ENCODE measurements at regions not wholly inside any gene's neighbourhood (a gene's known extent, or its start where the extent isn't known, plus 50 kb on each side); places are given as distances from the start of the nearest gene placed in this dataset.

DNA sequence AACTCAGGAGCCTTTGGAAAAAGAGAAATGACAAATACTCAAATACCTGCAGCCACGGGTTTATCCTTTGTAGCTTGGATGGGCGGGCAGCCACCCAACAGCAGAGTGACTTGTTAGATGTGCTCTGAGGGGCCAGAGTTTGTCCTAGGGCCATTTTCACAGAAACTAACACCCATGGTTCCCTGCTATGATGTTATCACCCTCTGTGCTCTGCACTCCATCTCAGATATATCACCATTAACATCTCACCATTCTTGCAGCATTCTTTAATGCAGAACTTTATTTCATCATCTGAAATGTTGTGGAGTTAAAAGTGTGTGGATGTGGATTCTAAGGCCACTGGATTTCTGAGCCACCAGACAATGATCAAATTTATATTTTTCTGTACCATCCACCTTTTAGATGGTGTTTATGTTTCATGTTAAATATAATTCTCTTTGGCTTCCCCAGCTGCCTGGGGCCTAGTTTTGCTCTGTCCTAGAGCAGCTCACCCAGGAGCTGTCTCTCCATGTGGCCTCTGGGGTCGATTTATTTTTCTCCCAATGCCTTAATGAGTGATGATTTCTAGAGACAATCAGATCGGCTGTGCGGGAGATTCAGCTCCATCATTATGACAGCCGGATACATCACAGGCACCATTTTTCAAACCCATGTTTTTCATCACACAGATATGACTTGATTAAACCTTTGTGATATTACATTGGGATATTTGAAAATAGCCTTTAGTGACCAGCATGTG is 380.8 kb downstream of the BCOR start:
- Histone ChIP-seq H3K27me3 (ENCODE audit: insufficient read depth, low read length) (no peaks in the 10 kb centered on the region), H3K9me3 (ENCODE audit: control insufficient read depth in 1 of 2, insufficient read depth in 1 of 2, low read depth in 1 of 2, low read length in 2 of 2) (no peaks in the 10 kb centered on the region), H3K4me2 (ENCODE audit: low read length) (no peak overlapping the region), H3K9ac (ENCODE audit: low read length) (no peak overlapping the region), H2AFZ (ENCODE audit: low read depth, low read length, poor library complexity, severe bottlenecking) (no peak overlapping the region), H3K9me2 (ENCODE audit: insufficient read depth) (no peaks in the 10 kb centered on the region), H3K4me3 (replicated peaks in 1 of 2; ENCODE audit: low read depth in 1 of 2, low read length in 2 of 2) (no peak overlapping the region), H3K79me2 (ENCODE audit: insufficient read depth, low read length) (no peaks in the 10 kb centered on the region), H3K27ac (ENCODE audit: low read depth, low read length) (no peak overlapping the region), H4K20me1 (ENCODE audit: insufficient read depth) (no peaks in the 10 kb centered on the region), H3K36me3 (ENCODE audit: control insufficient read depth in 1 of 2, insufficient read depth in 2 of 2, low read length in 2 of 2) (no peaks in the 10 kb centered on the region), H3K4me1 (ENCODE audit: control insufficient read depth in 1 of 2, insufficient read depth in 2 of 2, low read length in 2 of 2) (no peaks in the 10 kb centered on the region)
- POLR2A ChIA-PET = no interaction called here
- CTCF ChIA-PET = no interaction called here
- intact Hi-C loops (cut with micrococcal nuclease) = no loop called here
- DNase-seq (ENCODE audit: low read depth, low spot score) (no peak), ATAC-seq (no peak)
- no TSS peak for BruUV-seq (replicated peaks)
- RAD21 ChIA-PET (ENCODE audit: low non-redundant PET in 1 of 2, low total read pairs in 2 of 2, uncharacterized antibody in 2 of 2, unreplicated experiment in 2 of 2) = no interaction called here
- TF ChIP-seq EZH2 (IDR thresholded peaks at IDR 0.05) = no peak

DNA sequence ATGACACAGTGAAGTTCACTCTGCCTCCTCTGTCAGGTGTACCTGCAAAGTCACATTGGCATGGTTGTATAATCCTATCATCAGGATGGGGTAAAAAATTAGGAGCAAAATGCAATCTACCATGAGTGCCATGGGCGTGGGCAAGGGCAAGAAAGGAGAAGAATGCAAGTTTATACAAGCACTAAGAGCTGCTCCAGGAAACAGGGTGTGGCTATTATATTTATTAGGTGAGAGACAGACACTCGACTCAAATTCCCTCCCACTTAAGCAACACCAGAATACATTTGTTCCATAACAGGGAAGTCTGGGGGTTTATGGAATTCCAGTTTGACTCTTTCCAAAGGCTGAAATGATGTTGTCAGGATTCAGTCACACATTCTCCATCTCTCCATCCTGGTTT is 378.8 kb downstream of the BCOR start:
- Histone ChIP-seq H3K9me3 (ENCODE audit: control insufficient read depth in 1 of 2, insufficient read depth in 1 of 2, low read depth in 1 of 2, low read length in 2 of 2) (no peaks in the 10 kb centered on the region), H3K9ac (ENCODE audit: low read length) (no peak overlapping the region), H3K79me2 (ENCODE audit: insufficient read depth, low read length) (no peaks in the 10 kb centered on the region), H3K9me2 (ENCODE audit: insufficient read depth) (no peaks in the 10 kb centered on the region), H2AFZ (ENCODE audit: low read depth, low read length, poor library complexity, severe bottlenecking) (no peak overlapping the region), H3K36me3 (ENCODE audit: control insufficient read depth in 1 of 2, insufficient read depth in 2 of 2, low read length in 2 of 2) (no peaks in the 10 kb centered on the region), H3K4me1 (ENCODE audit: control insufficient read depth in 1 of 2, insufficient read depth in 2 of 2, low read length in 2 of 2) (no peaks in the 10 kb centered on the region), H3K4me3 (replicated peaks in 1 of 2; ENCODE audit: low read depth in 1 of 2, low read length in 2 of 2) (no peak overlapping the region), H3K4me2 (ENCODE audit: low read length) (no peak overlapping the region), H3K27ac (ENCODE audit: low read depth, low read length) (no peak overlapping the region), H3K27me3 (ENCODE audit: insufficient read depth, low read length) (no peaks in the 10 kb centered on the region), H4K20me1 (ENCODE audit: insufficient read depth) (no peaks in the 10 kb centered on the region)
- TF ChIP-seq EZH2 (IDR thresholded peaks at IDR 0.05) (no peak), POLR2AphosphoS5 (IDR thresholded peaks at IDR 0.05; ENCODE audit: low read depth, low read length) (no peak), MAX (IDR thresholded peaks at IDR 0.05) (no peak), CBX3 (IDR thresholded peaks at IDR 0.05; ENCODE audit: low read depth) (no peak), ATF3 (IDR thresholded peaks at IDR 0.05) (no peak), CTCF (IDR thresholded peaks at IDR 0.05 in 2 of 3, conservative IDR thresholded peaks at IDR 0.05 in 1 of 3; ENCODE audit: borderline replicate concordance in 1 of 3, insufficient read depth in 1 of 3, low read depth in 2 of 3, low read length in 2 of 3) (no peak), TCF7L2 (IDR thresholded peaks at IDR 0.05; ENCODE audit: borderline replicate concordance, extremely low read depth, insufficient read depth, insufficient read length) (no peak), ELF1 (IDR thresholded peaks at IDR 0.05; ENCODE audit: borderline replicate concordance, low read depth) (no peak), SP1 (IDR thresholded peaks at IDR 0.05; ENCODE audit: low read depth) (no peak), JUND (IDR thresholded peaks at IDR 0.05) (no peak), RAD21 (IDR thresholded peaks at IDR 0.05; ENCODE audit: low read depth) (no peak), SIN3A (IDR thresholded peaks at IDR 0.05; ENCODE audit: low read depth) (no peak), EZH2phosphoT487 (IDR thresholded peaks at IDR 0.05; ENCODE audit: borderline replicate concordance) (no peak)
- intact Hi-C loops (cut with micrococcal nuclease) = no loop called here
- ATAC-seq (no peak), DNase-seq (ENCODE audit: low read depth, low spot score) (no peak)
- ChIA-PET POLR2A (no interaction called here), CTCF (no interaction called here), RAD21 (ENCODE audit: low non-redundant PET in 1 of 2, low total read pairs in 2 of 2, uncharacterized antibody in 2 of 2, unreplicated experiment in 2 of 2) (no interaction called here)
- BruUV-seq (replicated peaks) = no TSS peak

Measured in HCT116 (cell line).